Fibroblast of lung (primary cell): ENCODE measurements at regions not wholly inside any gene's neighbourhood (a gene's known extent, or its start where the extent isn't known, plus 50 kb on each side); places are given as distances from the start of the nearest gene placed in this dataset.
"Not testable (repeated sequence)": the region's sequence is repeated elsewhere in the genome, so short reads cannot be mapped to it uniquely, and the experiment has no call there.

ENCODE experiments used
- DNase-seq, 2 donors: peaks; one replicate each; pipeline versions ENCODE4 v3.0.0 to v3.0.0-alpha.2; 2010; ENCODE audit warnings: low read depth in 2 of 2
- H2AFZ ChIP-seq: 2 replicates; pipeline ENCODE4 v1.5.1; 2012; ENCODE audit warnings: low read length, control low read depth, inconsistent platforms
- H3K27ac ChIP-seq: 2 replicates; pipeline ENCODE4 v1.5.1; 2011; ENCODE audit warnings: low read length, control low read depth; ENCODE audit not compliant: insufficient read depth
- H3K27me3 ChIP-seq: 2 replicates; pipeline ENCODE4 v1.5.1; 2011; ENCODE audit warnings: mild to moderate bottlenecking, low read length; ENCODE audit not compliant: control insufficient read depth, insufficient read depth
- H3K36me3 ChIP-seq: 2 replicates; pipeline ENCODE4 v1.5.1; 2011; ENCODE audit warnings: low read length; ENCODE audit not compliant: control insufficient read depth, insufficient read depth
- H3K4me1 ChIP-seq: 2 replicates; pipeline ENCODE4 v1.5.1; 2011; ENCODE audit warnings: low read length; ENCODE audit not compliant: control insufficient read depth, insufficient read depth; ENCODE audit errors: extremely low read depth
- H3K4me2 ChIP-seq: 2 replicates; pipeline ENCODE4 v1.5.1; 2011; ENCODE audit warnings: low read length, control low read depth; ENCODE audit not compliant: insufficient read depth; ENCODE audit errors: extremely low read depth
- H3K4me3 ChIP-seq, 4 experiments: fragments of 200-600 bp in 1 of 4; sonication (generic) in 1 of 4; replicated peaks in 1 of 4; 2 replicates each; pipeline ENCODE4 v1.5.1; 2011 to 2016; ENCODE audit warnings: low read length in 4 of 4, low read depth in 3 of 4, mild to moderate bottlenecking in 3 of 4, control low read depth in 2 of 4, inconsistent platforms in 1 of 4, mixed read lengths in 1 of 4; ENCODE audit not compliant: insufficient read depth in 1 of 4; ENCODE audit errors: control extremely low read depth in 1 of 4
- H3K79me2 ChIP-seq: 2 replicates; pipeline ENCODE4 v1.5.1; 2012; ENCODE audit warnings: mild to moderate bottlenecking, low read length, inconsistent platforms; ENCODE audit not compliant: control insufficient read depth, insufficient read depth
- H3K9ac ChIP-seq: 2 replicates; pipeline ENCODE4 v1.5.1; 2011; ENCODE audit warnings: mild to moderate bottlenecking, low read length, control low read depth; ENCODE audit not compliant: insufficient read depth
- H3K9me3 ChIP-seq: 2 replicates; pipeline ENCODE4 v1.5.1; 2012; ENCODE audit warnings: low read depth, low read length; ENCODE audit not compliant: control insufficient read depth, insufficient read depth
- H4K20me1 ChIP-seq: 2 replicates; pipeline ENCODE4 v1.5.1; 2011; ENCODE audit warnings: low read length; ENCODE audit not compliant: control insufficient read depth, insufficient read depth; ENCODE audit errors: extremely low read depth
- EZH2 ChIP-seq: IDR thresholded peaks from 2 replicates; pipeline ENCODE4 v1.5.1; 2012; ENCODE audit warnings: low read length, control low read depth, mild to moderate bottlenecking; ENCODE audit errors: missing control alignments
- TF ChIP-seq, protein P1 (sequence below), 2 donors: IDR thresholded peaks in 1 of 2; conservative IDR thresholded peaks in 1 of 2; 1 replicate in 1 of 2; 2 replicates in 1 of 2; pipeline ENCODE4 v1.5.1; 2011 to 2012; ENCODE audit warnings: low read length in 2 of 2, control low read depth in 1 of 2, inconsistent platforms in 1 of 2, low read depth in 1 of 2, mild to moderate bottlenecking in 1 of 2

DNA sequence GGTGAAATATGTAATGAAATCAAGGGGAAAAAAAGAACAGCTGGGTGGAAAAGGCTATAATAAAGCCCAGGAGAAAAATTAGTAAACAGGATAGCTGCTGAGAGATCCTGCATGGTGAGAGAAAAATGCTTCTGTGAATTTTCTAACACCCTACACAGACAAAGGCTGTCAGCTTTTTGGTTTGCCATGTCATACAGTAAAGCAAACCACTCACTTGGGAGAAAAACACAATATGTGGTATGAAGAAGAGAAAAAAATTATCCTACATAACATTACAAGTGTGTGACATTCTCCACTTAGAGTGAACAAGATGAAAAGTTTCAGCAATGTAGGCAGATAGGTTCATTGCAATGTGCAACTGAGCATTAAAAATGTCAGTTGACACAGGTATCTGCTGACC, 133.6 kb downstream of the PLPPR4 start:
- Histone ChIP-seq H3K9ac (no peak overlapping the region), H3K27me3 (no peaks in the 10 kb centered on the region), H3K79me2 (no peaks in the 10 kb centered on the region), H3K4me3 (no peak overlapping the region), H3K36me3 (no peaks in the 10 kb centered on the region), H3K27ac (no peak overlapping the region), H3K4me2 (no peak overlapping the region), H2AFZ (no peak overlapping the region), H3K9me3 (no peaks in the 10 kb centered on the region), H3K4me1 (no peaks in the 10 kb centered on the region), H4K20me1 (no peaks in the 10 kb centered on the region)
- no peak for DNase-seq
- TF ChIP-seq, protein P1, sequence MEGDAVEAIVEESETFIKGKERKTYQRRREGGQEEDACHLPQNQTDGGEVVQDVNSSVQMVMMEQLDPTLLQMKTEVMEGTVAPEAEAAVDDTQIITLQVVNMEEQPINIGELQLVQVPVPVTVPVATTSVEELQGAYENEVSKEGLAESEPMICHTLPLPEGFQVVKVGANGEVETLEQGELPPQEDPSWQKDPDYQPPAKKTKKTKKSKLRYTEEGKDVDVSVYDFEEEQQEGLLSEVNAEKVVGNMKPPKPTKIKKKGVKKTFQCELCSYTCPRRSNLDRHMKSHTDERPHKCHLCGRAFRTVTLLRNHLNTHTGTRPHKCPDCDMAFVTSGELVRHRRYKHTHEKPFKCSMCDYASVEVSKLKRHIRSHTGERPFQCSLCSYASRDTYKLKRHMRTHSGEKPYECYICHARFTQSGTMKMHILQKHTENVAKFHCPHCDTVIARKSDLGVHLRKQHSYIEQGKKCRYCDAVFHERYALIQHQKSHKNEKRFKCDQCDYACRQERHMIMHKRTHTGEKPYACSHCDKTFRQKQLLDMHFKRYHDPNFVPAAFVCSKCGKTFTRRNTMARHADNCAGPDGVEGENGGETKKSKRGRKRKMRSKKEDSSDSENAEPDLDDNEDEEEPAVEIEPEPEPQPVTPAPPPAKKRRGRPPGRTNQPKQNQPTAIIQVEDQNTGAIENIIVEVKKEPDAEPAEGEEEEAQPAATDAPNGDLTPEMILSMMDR (conservative IDR thresholded peaks at IDR 0.05 in 1 of 2, IDR thresholded peaks at IDR 0.05 in 1 of 2; ENCODE audit: low read depth in 1 of 2, low read length in 2 of 2) = no peak
- no peak for TF ChIP-seq EZH2

DNA sequence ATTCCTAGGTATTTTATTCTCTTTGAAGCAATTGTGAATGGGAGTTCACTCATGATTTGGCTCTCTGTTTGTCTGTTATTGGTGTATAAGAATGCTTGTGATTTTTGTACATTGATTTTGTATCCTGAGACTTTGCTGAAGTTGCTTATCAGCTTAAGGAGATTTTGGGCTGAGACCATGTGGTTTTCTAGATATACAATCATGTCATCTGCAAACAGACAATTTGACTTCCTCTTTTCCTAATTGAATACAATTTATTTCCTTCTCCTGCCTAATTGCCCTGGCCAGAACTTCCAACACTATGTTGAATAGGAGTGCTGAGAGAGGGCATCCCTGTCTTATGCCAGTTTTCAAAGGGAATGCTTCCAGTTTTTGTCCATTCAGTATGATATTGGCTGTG, 137.3 kb downstream of the PLPPR4 start:
- H3K4me3 ChIP-seq, H3K36me3 ChIP-seq, H3K9me3 ChIP-seq, H3K27me3 ChIP-seq, H3K27ac ChIP-seq, H3K4me1 ChIP-seq, H3K9ac ChIP-seq, H3K4me2 ChIP-seq, H4K20me1 ChIP-seq, H2AFZ ChIP-seq, DNase-seq, H3K79me2 ChIP-seq: not testable (repeated sequence)

DNA sequence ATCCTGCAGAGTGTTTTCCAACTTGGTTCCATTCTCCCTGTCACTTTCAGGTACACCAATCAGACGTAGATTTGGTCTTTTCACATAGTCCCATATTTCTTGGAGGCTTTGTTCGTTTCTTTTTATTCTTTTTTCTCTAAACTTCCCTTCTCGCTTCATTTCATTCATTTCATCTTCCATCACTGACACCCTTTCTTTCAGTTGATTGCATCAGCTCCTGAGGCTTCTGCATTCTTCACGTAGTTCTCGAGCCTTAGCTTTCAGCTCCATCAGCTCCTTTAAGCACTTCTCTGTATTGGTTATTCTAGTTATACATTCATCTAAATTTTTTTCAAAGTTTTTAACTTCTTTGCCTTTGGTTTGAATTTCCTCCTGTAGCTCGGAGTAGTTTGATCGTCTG, 140.1 kb downstream of the PLPPR4 start:
- H3K4me2 ChIP-seq, H3K4me3 ChIP-seq, H3K27ac ChIP-seq, H3K9me3 ChIP-seq, DNase-seq, H3K9ac ChIP-seq, H3K79me2 ChIP-seq, H4K20me1 ChIP-seq, H3K27me3 ChIP-seq, H3K36me3 ChIP-seq, H2AFZ ChIP-seq, H3K4me1 ChIP-seq: not testable (repeated sequence)

DNA sequence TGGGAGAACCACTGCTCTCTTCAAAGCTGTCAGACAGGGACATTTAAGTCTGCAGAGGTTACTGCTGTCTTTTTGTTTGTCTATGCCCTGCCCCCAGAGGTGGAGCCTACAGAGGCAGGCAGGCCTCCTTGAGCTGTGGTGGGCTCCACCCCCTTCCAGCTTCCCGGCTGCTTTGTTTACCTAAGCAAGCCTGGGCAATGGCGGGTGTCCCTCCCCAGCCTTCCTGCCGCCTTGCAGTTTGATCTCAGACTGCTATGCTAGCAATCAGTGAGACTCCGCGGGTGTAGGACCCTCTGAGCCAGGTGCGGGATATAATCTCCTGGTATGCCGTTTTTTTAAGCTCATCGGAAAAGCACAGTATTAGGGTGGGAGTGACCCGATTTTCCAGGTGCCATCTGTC, 141.0 kb downstream of the PLPPR4 start:
- H2AFZ ChIP-seq, H3K9me3 ChIP-seq, H4K20me1 ChIP-seq, H3K27ac ChIP-seq, H3K27me3 ChIP-seq, H3K79me2 ChIP-seq, H3K4me1 ChIP-seq, H3K36me3 ChIP-seq, H3K9ac ChIP-seq, H3K4me2 ChIP-seq, H3K4me3 ChIP-seq, DNase-seq: not testable (repeated sequence)
